Heart left ventricle (tissue), 16 donors: ENCODE measurements at regions not wholly inside any gene's neighbourhood (a gene's known extent, or its start where the extent isn't known, plus 50 kb on each side); places are given as distances from the start of the nearest gene placed in this dataset.

ENCODE experiments used
- ATAC-seq, 4 donors: fragments of 200-7000 bp; cut with Tn5 transposase; one replicate each; pipeline ENCODE4 v1.9.1; 2020 to 2022; ENCODE audit warnings: moderate library complexity in 4 of 4, mild to moderate bottlenecking in 3 of 4, moderate number of reproducible peaks in 1 of 4
- DNase-seq, 5 donors: peaks; one replicate each; pipeline ENCODE4 v3.0.0-alpha.2; 2020
- H3K27ac ChIP-seq, 12 donors: fragments of 200-600 bp; sonication (generic) in 4 of 12; one replicate each; pipeline versions ENCODE4 v1.5.0 to v1.8.0; 2016 to 2022; ENCODE audit warnings: mild to moderate bottlenecking in 2 of 12
- H3K27me3 ChIP-seq, 9 donors: fragments of 200-600 bp; sonication (generic) in 2 of 9; one replicate each; pipeline versions ENCODE4 v1.5.1 to v1.8.0; 2016 to 2022; ENCODE audit warnings: mild to moderate bottlenecking in 3 of 9
- H3K36me3 ChIP-seq, 9 donors: fragments of 200-600 bp; sonication (generic) in 2 of 9; one replicate each; pipeline versions ENCODE4 v1.5.0 to v1.8.0; 2018 to 2022; ENCODE audit warnings: mild to moderate bottlenecking in 2 of 9
- H3K4me1 ChIP-seq, 12 donors: fragments of 200-600 bp; sonication (generic) in 4 of 12; one replicate each; pipeline versions ENCODE4 v1.5.0 to v1.8.0; 2016 to 2022; ENCODE audit warnings: mild to moderate bottlenecking in 3 of 12
- H3K4me3 ChIP-seq, 12 donors: fragments of 200-600 bp; sonication (generic) in 4 of 12; one replicate each; pipeline versions ENCODE4 v1.5.0 to v1.8.0; 2017 to 2022; ENCODE audit warnings: mild to moderate bottlenecking in 9 of 12, moderate library complexity in 4 of 12
- H3K9me3 ChIP-seq, 12 donors: fragments of 200-600 bp; sonication (generic) in 4 of 12; one replicate each; pipeline versions ENCODE4 v1.5.0 to v1.8.0; 2016 to 2022; ENCODE audit warnings: mild to moderate bottlenecking in 1 of 12
- CTCF ChIP-seq, 12 donors: fragments of 200-600 bp; sonication (generic) in 4 of 12; IDR thresholded peaks; one replicate each; pipeline versions ENCODE4 v1.5.0 to v1.8.0; 2018 to 2022; ENCODE audit warnings: antibody characterized with exemption in 12 of 12, mild to moderate bottlenecking in 5 of 12
- POLR2A ChIP-seq, 2 donors: fragments of 450-650 bp; IDR thresholded peaks; one replicate each; pipeline ENCODE4 v1.6.1; 2017; ENCODE audit warnings: antibody characterized with exemption in 2 of 2, mild to moderate bottlenecking in 2 of 2, moderate library complexity in 2 of 2
- WGBS, 4 donors: extraction: QIAGEN DNeasy Blood & Tissue Kit in 2 of 4; methylation state at CpG; one replicate each; pipeline versions ENCODE4 v1.1.5 to v1.1.7; 2013 to 2018; 5-methylcytosine and 5-hydroxymethylcytosine counted together
- intact Hi-C, 10 donors: fragments of 100-400 bp; cut with DNase I; formaldehyde crosslinking; loops; one replicate each; pipeline versions ENCODE4 v1.11.1 to v1.14.2; 2022
- donor health status: ischemic (EF 13 %, LVEDD 7.1; RV severe dilation, severe dysfunction).
- donor health status: healthy with polysubstance abuse.
- donor health status: DM: no; HTN: yes; CAD: no.
- donor health status: DM: no; HTN: no; CAD: no.
- donor health status: ischemic (EF 25% LVEDD 6.9; RV normal size, moderate dysfunction).
- donor health status: ischemic (EF 25% LVEDD 5.7; RV mildly dilated, moderate dysfunction).
- donor health status: healthy.
- donor health status: DM: yes; HTN: yes; CAD: no.
- donor health status: ischemic (EF 35%, LVEDD 5.7; RV mildly dilated, moderate dysfunction).
- donor health status: nonischemic (EF 11% LVEDD 7.7; RV severe dilation, severe dysfunction).
- donor health status: DM: yes; HTN: yes; CAD: no.
- donor health status: PGD.
- donor health status: ischemic (EF 29% LVEDD 5.4; RV normal size, mild dysfunction).
- donor health status: nonischemic (EF 23%, LVEDD 6.1; RV moderate dilation, normal function).

DNA sequence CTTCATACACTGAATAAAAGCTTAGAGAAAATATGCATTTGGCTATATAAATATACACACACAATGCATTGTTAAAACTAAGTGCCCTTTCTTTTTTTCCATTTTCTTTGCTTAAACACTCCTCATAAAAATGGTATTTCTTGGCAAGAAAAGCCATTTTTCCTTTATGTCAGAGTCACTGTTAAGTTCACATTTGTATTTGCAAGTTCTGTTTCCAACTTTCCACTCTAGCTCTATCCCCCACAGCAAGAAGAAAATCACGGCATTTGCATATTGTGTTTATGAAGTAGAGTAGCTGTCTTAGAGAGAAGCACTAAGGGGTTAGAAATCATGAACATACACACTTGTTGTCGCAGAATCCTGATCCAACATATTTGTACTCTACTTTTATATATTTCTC, 662.1 kb upstream of the MEF2C start:
- Histone ChIP-seq H3K9me3 (no peaks in the 10 kb centered on the region), H3K27me3 (no peaks in the 10 kb centered on the region), H3K4me3 (no peak overlapping the region), H3K36me3 (no peaks in the 10 kb centered on the region), H3K4me1 (no peaks in the 10 kb centered on the region), H3K27ac (no peak overlapping the region)
- no peak for DNase-seq
- TF ChIP-seq CTCF (IDR thresholded peaks at IDR 0.05) (no peak), POLR2A (IDR thresholded peaks at IDR 0.05) (no peak)
- 84 to 89% (median 89%) methylated on average over 2 of the region's 2 CpGs for WGBS, 4 donors
- ATAC-seq = no peak
- intact Hi-C loops = no loop called here

GRCh38 chr5:89542736-89543135, 659.8 kb upstream of the MEF2C start:
- 87 to 94% (median 91%) methylated on average over 3 of the region's 3 CpGs for WGBS, 4 donors
- Histone ChIP-seq H3K36me3 (no peaks in the 10 kb centered on the region), H3K9me3 (no peaks in the 10 kb centered on the region), H3K4me1 (no peaks in the 10 kb centered on the region), H3K27me3 (no peaks in the 10 kb centered on the region), H3K4me3 (no peak overlapping the region), H3K27ac (no peak overlapping the region)
- ATAC-seq (no peak), DNase-seq (no peak)
- TF ChIP-seq POLR2A (IDR thresholded peaks at IDR 0.05) (no peak), CTCF (IDR thresholded peaks at IDR 0.05) (no peak)
- intact Hi-C loops = no loop called here

DNA sequence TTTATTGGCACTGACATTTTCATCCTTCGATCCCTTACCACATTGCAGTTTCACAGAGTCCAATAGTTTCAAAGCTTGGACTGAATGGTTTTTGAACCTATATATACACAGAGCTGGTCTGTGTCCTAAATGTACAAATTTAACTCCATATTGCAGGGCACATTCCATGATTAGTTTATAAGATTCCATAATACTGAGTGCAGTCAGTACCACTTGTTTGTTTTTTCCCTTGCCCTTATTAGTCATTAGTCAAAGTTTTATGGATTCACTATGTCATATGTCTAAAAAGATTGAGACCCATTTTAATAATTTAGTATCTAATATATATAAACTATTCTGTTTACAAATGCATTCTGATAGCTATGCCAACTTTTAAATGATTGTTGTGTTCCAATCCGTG, 654.8 kb upstream of the MEF2C start:
- 96 to 97% (median 96%) methylated on average over 2 of the region's 2 CpGs for WGBS, 4 donors
- intact Hi-C loops = no loop called here
- no peak overlapping the region for H3K4me3 ChIP-seq
- no peak for ATAC-seq
- no peak overlapping the region for H3K27ac ChIP-seq
- DNase-seq = no peak
- peaks cover 0 to 5% (median 0%) of the 10 kb centered on the region in 12 donors for H3K4me1 ChIP-seq
- H3K9me3 ChIP-seq = no peaks in the 10 kb centered on the region
- no peaks in the 10 kb centered on the region for H3K36me3 ChIP-seq
- TF ChIP-seq CTCF (IDR thresholded peaks at IDR 0.05) (no peak), POLR2A (IDR thresholded peaks at IDR 0.05) (no peak)
- no peaks in the 10 kb centered on the region for H3K27me3 ChIP-seq

DNA sequence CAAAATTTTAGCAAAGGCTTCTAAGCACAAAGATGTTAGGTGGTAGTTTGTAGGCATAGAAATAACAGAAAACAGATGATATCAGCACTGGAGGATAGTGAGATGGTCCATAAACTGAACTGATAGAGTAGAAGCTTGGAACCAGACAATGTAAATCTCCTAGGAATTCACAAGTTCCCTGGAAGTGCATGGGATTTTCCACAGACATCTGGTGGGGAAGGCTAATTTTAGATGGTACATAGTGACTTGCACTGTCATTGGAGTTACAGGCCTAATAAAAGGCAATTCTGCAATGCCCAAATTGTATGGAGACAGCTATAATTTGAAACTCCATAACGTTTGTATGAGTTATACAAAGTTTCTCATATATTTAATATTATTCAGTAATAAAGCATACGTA, 653.0 kb upstream of the MEF2C start:
- TF ChIP-seq CTCF (IDR thresholded peaks at IDR 0.05) (no peak), POLR2A (IDR thresholded peaks at IDR 0.05) (no peak)
- H3K9me3 ChIP-seq = no peaks in the 10 kb centered on the region
- peaks cover 0 to 5% (median 0%) of the 10 kb centered on the region in 12 donors for H3K4me1 ChIP-seq
- intact Hi-C loops = no loop called here
- ATAC-seq (no peak), DNase-seq (no peak)
- no peaks in the 10 kb centered on the region for H3K36me3 ChIP-seq
- H3K4me3 ChIP-seq = no peak overlapping the region
- WGBS, 4 donors = 78 to 89% (median 82%) methylated on average over 2 of the region's 2 CpGs
- peak overlapping the region in 1 of 12 donors; percentile 26 for H3K27ac ChIP-seq
- no peaks in the 10 kb centered on the region for H3K27me3 ChIP-seq
